GM12864 (cell line): ENCODE measurements at regions not wholly inside any gene's neighbourhood (a gene's known extent, or its start where the extent isn't known, plus 50 kb on each side); places are given as distances from the start of the nearest gene placed in this dataset.

Source experiments
- DNase-seq: peaks from one replicate; pipeline ENCODE4 v3.0.0-alpha.2; 2011; ENCODE audit warnings: low read depth
- H3K4me3 ChIP-seq: 2 replicates; pipeline ENCODE4 v1.5.1; 2011; ENCODE audit warnings: mild to moderate bottlenecking, low read depth, low read length, control low read depth
- CTCF ChIP-seq: IDR thresholded peaks from 2 replicates; pipeline ENCODE4 v1.5.1; 2011; ENCODE audit warnings: low read depth, mild to moderate bottlenecking, moderate library complexity, low read length, control low read depth, inconsistent platforms; ENCODE audit errors: missing control alignments

DNA sequence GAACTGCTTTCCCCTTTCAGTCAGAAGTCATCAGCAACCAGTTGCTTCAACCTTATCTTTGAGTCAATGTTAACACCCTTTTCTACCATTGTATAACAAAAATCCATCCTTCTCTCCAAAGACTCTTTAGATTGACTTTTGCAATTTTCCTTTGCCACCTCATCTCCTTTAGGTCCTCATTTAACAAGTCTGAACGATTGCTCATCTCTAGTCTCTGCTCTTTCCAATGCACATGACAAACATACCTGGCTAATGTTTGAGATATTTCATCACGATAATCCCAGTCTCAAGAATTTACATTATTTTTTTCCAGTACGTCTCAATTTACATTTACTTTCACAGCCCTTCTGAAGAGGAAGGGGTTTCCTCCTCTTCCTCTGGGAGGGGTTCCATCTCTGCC lies 127.5 kb downstream of the KLF12 start:
- DNase-seq, result no peak
- TF ChIP-seq CTCF, result no peak
- H3K4me3 ChIP-seq, result no peak overlapping the region

DNA sequence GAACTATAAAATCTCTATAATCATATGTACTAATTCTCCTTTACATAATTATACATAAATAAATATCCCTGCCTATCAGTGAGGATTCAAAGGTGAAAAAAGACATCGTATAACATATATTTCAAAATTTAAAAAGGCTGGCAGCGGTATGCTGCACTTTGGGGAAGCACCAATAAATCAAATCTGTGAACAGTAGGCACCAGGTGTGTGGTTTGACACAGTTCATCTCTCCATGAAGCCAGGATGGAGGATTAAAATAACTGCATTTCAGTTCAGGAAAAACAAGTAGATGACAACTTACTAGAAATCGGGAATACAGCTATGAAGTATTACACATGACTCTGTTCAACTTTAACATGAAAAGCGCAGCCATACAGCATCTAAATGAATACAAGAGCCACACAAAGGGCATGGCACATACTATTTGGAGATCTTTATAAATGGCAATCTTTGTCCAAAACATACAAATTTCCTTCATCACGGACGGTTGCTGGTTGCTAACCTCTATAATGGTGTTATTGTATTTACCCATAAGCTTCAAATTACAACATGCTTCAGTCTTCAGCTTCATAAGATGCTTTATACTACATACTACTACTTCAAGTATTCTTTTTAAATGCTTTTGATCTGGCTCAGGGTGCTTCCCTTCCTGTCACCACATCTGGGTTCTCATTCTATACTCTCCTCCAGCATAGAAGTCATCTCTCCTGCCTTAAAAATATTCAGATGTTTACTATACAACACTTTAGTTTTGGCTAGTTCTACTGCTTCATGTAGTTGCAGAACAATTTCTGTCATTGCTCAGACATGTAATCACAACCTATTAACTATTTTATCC lies 128.7 kb downstream of the KLF12 start:
- no peak for TF ChIP-seq CTCF
- H3K4me3 ChIP-seq, result no peak overlapping the region
- no peak for DNase-seq

DNA sequence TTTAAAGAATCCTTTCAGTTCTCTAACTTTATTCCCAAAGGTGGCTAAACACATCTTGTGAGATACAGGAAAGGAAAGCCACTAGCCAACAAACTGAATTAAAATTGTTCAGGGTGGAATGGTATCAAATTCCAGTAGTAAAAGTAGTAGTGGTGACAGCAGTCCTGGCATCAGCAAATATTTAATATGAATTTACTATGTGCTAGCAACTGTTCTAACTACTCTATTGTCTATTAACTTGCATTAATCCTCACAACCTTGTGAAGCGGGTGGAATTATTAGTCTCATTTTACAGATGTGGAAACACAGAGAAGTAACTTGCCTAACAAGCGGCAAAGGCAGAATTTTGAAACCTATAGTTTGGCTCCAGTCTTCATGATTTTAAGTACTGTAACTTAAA lies 130.1 kb downstream of the KLF12 start:
- no peak overlapping the region for H3K4me3 ChIP-seq
- no peak for TF ChIP-seq CTCF
- no peak for DNase-seq

DNA sequence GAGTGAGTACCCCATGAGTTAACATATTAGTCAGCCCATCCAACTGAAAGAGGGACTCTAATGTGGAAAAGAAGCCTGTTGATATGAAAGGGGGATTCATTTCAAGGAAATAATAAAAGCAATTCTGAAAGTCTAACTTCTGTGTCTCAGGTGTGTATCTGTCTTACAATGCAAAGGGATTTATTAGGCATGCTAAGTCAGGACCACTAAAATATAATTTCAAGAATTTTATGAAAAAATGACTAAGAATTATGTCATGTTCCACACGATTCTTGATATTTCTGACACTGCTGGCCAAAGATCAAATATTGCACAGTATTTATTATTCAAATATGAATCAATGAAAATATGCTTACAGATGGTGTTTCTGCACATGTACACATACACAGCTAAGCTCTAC lies 130.8 kb downstream of the KLF12 start:
- H3K4me3 ChIP-seq, result no peak overlapping the region
- no peak for DNase-seq
- no peak for TF ChIP-seq CTCF

- no peak for DNase-seq
- TF ChIP-seq CTCF, result no peak
These were observed 133.3 kb downstream of the KLF12 start for GRCh38 chr13:74000876-74001275.

DNA sequence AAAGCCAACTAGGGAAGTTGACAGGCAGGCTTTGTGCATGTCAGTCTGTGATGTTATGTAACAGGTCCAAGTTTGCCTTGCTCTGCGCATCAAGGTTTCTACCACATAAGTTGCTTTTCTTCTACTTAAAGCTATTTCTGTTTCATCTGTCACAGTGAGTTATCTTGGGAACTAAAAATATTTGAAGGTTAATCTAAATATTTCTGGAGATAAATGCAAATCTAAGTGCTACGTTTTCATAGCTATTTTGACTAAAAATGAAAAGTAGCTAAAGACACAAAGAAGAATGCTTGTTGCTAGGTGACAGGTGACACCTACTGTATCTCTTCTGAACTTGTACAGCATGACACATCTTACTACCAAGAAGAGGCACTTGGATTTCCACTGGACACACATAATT lies 135.6 kb downstream of the KLF12 start:
- peak; percentile 4 for TF ChIP-seq CTCF
- DNase-seq, result no peak
- no peak overlapping the region for H3K4me3 ChIP-seq

More at GRCh38 chr13:74000876-74001275, 133.3 kb downstream of the KLF12 start:
- H3K4me3 ChIP-seq, result no peak overlapping the region

DNA sequence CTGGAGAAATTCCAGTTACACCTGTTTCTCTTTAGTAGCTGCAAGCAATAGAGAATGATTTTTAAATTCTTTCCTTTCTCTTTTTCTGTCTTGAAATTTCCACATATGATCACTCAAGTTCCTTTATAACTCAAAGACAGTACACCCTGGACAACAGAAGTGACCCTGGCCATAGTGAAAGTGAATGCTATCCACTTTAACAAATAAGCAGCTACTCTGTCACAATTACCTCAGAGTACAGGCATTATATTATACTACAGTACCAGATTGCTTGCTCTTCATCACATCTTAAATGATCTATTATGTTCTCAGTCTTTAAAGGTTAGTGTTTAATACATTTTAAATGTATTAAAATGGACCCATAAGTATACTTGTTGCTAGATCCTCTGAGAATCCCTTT lies 136.2 kb downstream of the KLF12 start:
- H3K4me3 ChIP-seq, result no peak overlapping the region
- no peak for DNase-seq
- no peak for TF ChIP-seq CTCF
